ENCODE measurements at regions not wholly inside any gene's neighbourhood (a gene's known extent, or its start where the extent isn't known, plus 50 kb on each side); places are given as distances from the start of the nearest gene placed in this dataset.

GRCh38 chr2:2610751-2611150 is 279.7 kb upstream of the MYT1L start:
- TF ChIP-seq, protein P1, sequence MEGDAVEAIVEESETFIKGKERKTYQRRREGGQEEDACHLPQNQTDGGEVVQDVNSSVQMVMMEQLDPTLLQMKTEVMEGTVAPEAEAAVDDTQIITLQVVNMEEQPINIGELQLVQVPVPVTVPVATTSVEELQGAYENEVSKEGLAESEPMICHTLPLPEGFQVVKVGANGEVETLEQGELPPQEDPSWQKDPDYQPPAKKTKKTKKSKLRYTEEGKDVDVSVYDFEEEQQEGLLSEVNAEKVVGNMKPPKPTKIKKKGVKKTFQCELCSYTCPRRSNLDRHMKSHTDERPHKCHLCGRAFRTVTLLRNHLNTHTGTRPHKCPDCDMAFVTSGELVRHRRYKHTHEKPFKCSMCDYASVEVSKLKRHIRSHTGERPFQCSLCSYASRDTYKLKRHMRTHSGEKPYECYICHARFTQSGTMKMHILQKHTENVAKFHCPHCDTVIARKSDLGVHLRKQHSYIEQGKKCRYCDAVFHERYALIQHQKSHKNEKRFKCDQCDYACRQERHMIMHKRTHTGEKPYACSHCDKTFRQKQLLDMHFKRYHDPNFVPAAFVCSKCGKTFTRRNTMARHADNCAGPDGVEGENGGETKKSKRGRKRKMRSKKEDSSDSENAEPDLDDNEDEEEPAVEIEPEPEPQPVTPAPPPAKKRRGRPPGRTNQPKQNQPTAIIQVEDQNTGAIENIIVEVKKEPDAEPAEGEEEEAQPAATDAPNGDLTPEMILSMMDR (IDR thresholded peaks at IDR 0.05; ENCODE audit: low read depth, low read length, poor library complexity, severe bottlenecking): no peak
- no peak for TF ChIP-seq EZH2phosphoT487 (IDR thresholded peaks at IDR 0.05; ENCODE audit: borderline replicate concordance, low read length)

All from DOHH2 (cell line).